ENCODE measurements at regions not wholly inside any gene's neighbourhood (a gene's known extent, or its start where the extent isn't known, plus 50 kb on each side); places are given as distances from the start of the nearest gene placed in this dataset.

DNA sequence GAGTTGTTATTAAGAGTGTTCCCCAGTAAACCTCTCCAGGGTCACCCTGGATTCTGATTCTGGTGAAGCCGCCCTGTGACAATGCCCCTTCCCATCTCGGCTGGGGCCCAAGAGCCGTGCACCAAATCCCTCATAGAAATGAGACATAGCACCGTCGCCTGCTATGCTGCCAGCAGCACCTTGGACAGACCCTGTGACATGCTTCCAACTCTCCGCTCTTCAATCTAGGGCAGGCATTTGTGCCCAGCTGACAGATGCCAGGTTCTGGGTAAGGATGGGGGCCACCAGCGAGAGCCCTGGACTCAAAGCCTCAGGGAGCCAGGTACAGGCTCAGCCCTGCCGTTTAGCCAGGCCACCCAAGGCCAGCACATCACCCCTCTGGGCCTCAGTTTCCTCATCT is 55.8 kb upstream of the TCF20 start:
- TF ChIP-seq CTCF (IDR thresholded peaks at IDR 0.05; ENCODE audit: control extremely low read depth, extremely low read depth, low read depth, missing control alignments): no peak
- ChIA-PET CTCF (no interaction called here), POLR2A (no interaction called here)
- no peak for DNase-seq (ENCODE audit: extremely low spot score)

GRCh38 chr22:42324990-42325710 is 54.7 kb upstream of the TCF20 start:
- DNase-seq (ENCODE audit: extremely low spot score): no peak
- ChIA-PET POLR2A (no interaction called here), CTCF (no interaction called here)
- no peak for TF ChIP-seq CTCF (IDR thresholded peaks at IDR 0.05; ENCODE audit: control extremely low read depth, extremely low read depth, low read depth, missing control alignments)

DNA sequence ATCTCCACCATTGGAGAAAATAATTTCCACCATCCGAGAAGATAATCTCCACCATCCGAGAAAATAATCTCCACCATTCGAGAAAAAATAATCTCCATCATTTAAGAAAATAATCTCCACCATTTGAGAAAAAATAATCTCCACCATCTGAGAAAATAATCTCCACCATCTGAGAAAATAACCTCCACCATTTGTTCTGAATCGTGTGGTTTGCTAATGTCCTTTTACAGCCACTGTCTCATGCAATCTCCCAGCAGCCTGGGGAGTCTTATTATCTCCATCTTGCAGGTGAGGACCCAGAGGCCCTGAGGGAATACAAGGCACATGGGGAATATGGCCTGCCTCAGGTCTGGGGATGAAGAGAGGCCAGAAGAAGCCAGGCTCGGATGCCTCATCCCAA is 54.1 kb upstream of the TCF20 start:
- CTCF ChIA-PET: no interaction called here
- no peak for TF ChIP-seq CTCF (IDR thresholded peaks at IDR 0.05; ENCODE audit: control extremely low read depth, extremely low read depth, low read depth, missing control alignments)
- POLR2A ChIA-PET: no interaction called here
- no peak for DNase-seq (ENCODE audit: extremely low spot score)

- no peak for TF ChIP-seq CTCF (IDR thresholded peaks at IDR 0.05; ENCODE audit: control extremely low read depth, extremely low read depth, low read depth, missing control alignments)
- DNase-seq (ENCODE audit: extremely low spot score): no peak
- CTCF ChIA-PET: no interaction called here
- POLR2A ChIA-PET: no interaction called here
Measured at GRCh38 chr22:42323971-42324370, 53.5 kb upstream of the TCF20 start.

GRCh38 chr22:42322562-42322926 is 52.1 kb upstream of the TCF20 start:
- TF ChIP-seq CTCF (IDR thresholded peaks at IDR 0.05; ENCODE audit: control extremely low read depth, extremely low read depth, low read depth, missing control alignments): no peak
- no peak for DNase-seq (ENCODE audit: extremely low spot score)
- ChIA-PET POLR2A (no interaction called here), CTCF (no interaction called here)

DNA sequence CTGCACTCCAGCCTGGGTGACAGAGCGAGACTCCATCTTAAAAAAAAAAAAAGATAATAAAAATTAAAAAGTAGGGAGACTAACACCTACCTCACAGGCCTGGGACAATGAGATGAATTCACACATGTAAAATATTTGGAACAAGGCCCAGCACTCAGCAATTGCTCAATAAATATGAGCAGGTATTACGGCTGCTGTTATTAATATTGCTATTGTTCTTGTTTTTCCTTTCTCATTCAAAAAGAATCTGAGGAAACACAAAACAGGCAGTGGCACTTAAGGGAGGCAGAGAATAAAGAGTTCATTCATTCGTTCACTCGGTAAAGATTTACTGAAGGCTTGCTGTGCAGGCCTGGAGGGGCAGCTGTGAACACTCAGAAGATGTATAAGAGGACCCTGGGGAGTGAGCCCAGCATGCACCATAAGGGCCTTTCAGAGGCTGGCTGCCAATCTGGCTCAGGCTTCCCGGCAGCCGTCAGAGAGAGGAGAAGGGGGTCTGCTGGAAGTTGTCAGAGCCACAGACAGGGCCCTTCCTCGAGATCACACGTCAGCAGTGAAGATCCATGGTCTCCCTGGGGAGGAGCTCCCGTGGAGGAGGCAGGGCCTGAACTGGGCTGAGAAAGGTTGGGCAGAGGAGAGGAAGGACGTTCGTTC is 51.6 kb upstream of the TCF20 start:
- DNase-seq (ENCODE audit: extremely low spot score): no peak
- ChIA-PET CTCF (interaction anchor here (1.7 kb wide), 1 partner anchor 9 kb away, joined by 4 read pairs; no protein-coding TSS in a partner anchor), POLR2A (no interaction called here)
- TF ChIP-seq CTCF (IDR thresholded peaks at IDR 0.05; ENCODE audit: control extremely low read depth, extremely low read depth, low read depth, missing control alignments): no peak

Measured in GM10248 (cell line).